Liver (tissue), 7 donors: ENCODE measurements at regions not wholly inside any gene's neighbourhood (a gene's known extent, or its start where the extent isn't known, plus 50 kb on each side); places are given as distances from the start of the nearest gene placed in this dataset.

Experiments
- DNase-seq: peaks from one replicate; pipeline ENCODE4 v3.0.0-alpha.2; 2017; ENCODE audit warnings: low spot score
- H3K27ac ChIP-seq, 2 donors: one replicate each; pipeline ENCODE4 v1.7.0; 2013; ENCODE audit warnings: inconsistent platforms in 2 of 2, low read length in 2 of 2, control low read depth in 1 of 2, low read depth in 1 of 2, mild to moderate bottlenecking in 1 of 2
- H3K27me3 ChIP-seq, 4 donors: one replicate each; pipeline versions ENCODE4 v1.6.1 to v1.7.0; 2013; ENCODE audit warnings: low read length in 3 of 4, inconsistent platforms in 1 of 4, mild to moderate bottlenecking in 1 of 4, moderate library complexity in 1 of 4; ENCODE audit not compliant: control insufficient read depth in 4 of 4, insufficient read depth in 4 of 4
- H3K36me3 ChIP-seq, 4 donors: one replicate each; pipeline versions ENCODE4 v1.6.1 to v1.7.0; 2013; ENCODE audit warnings: low read length in 3 of 4, mild to moderate bottlenecking in 3 of 4, low read depth in 1 of 4, moderate library complexity in 1 of 4; ENCODE audit not compliant: control insufficient read depth in 4 of 4, insufficient read depth in 3 of 4
- H3K4me1 ChIP-seq, 4 donors: one replicate each; pipeline versions ENCODE4 v1.6.1 to v1.7.0; 2013; ENCODE audit warnings: low read length in 3 of 4, mild to moderate bottlenecking in 3 of 4, moderate library complexity in 1 of 4; ENCODE audit not compliant: control insufficient read depth in 4 of 4, insufficient read depth in 4 of 4
- H3K4me3 ChIP-seq, 3 donors: one replicate each; pipeline versions ENCODE4 v1.6.1 to v1.7.0; 2013; ENCODE audit warnings: low read length in 3 of 3, control low read depth in 1 of 3, low read depth in 1 of 3, mild to moderate bottlenecking in 1 of 3
- H3K9ac ChIP-seq, 2 donors: one replicate each; pipeline ENCODE4 v1.7.0; 2013; ENCODE audit warnings: low read length in 2 of 2, mild to moderate bottlenecking in 2 of 2, moderate library complexity in 2 of 2, control low read depth in 1 of 2, low read depth in 1 of 2
- H3K9me3 ChIP-seq, 4 donors: one replicate each; pipeline versions ENCODE4 v1.6.1 to v1.7.0; 2013; ENCODE audit warnings: low read length in 3 of 4; ENCODE audit not compliant: control insufficient read depth in 4 of 4
- ATF3 ChIP-seq: IDR thresholded peaks from 2 replicates; pipeline ENCODE4 v1.6.1; 2016; ENCODE audit warnings: antibody characterized with exemption
- EGR1 ChIP-seq, 2 donors: IDR thresholded peaks; 2 replicates each; pipeline ENCODE4 v1.6.1; 2016 to 2018; ENCODE audit warnings: antibody characterized with exemption in 2 of 2, low read depth in 2 of 2
- FOXA1 ChIP-seq: IDR thresholded peaks from 2 replicates; pipeline ENCODE4 v1.6.1; 2016; ENCODE audit warnings: antibody characterized with exemption
- FOXA2 ChIP-seq: IDR thresholded peaks from 2 replicates; pipeline ENCODE4 v1.6.1; 2016; ENCODE audit warnings: antibody characterized with exemption
- GABPA ChIP-seq, 2 donors: IDR thresholded peaks in 1 of 2; conservative IDR thresholded peaks in 1 of 2; 2 replicates each; pipeline ENCODE4 v1.6.1; 2016; ENCODE audit warnings: antibody characterized with exemption in 2 of 2, mild to moderate bottlenecking in 1 of 2, moderate library complexity in 1 of 2
- HNF4A ChIP-seq, 2 donors: conservative IDR thresholded peaks; 2 replicates each; pipeline ENCODE4 v1.6.1; 2016; ENCODE audit warnings: antibody characterized with exemption in 2 of 2, mild to moderate bottlenecking in 2 of 2
- HNF4G ChIP-seq: IDR thresholded peaks from 2 replicates; pipeline ENCODE4 v1.6.1; 2016; ENCODE audit warnings: antibody characterized with exemption
- JUND ChIP-seq, 2 donors: IDR thresholded peaks; 2 replicates each; pipeline ENCODE4 v1.6.1; 2016; ENCODE audit warnings: antibody characterized with exemption in 2 of 2
- MAX ChIP-seq: IDR thresholded peaks from 2 replicates; pipeline ENCODE4 v1.6.1; 2016; ENCODE audit warnings: antibody characterized with exemption
- NR2F2 ChIP-seq: IDR thresholded peaks from 2 replicates; pipeline ENCODE4 v1.6.1; 2016; ENCODE audit warnings: antibody characterized with exemption
- RAD21 ChIP-seq, 2 donors: IDR thresholded peaks; 2 replicates each; pipeline ENCODE4 v1.6.1; 2016; ENCODE audit warnings: antibody characterized with exemption in 2 of 2, mild to moderate bottlenecking in 2 of 2
- REST ChIP-seq: IDR thresholded peaks from 2 replicates; pipeline ENCODE4 v1.6.1; 2016; ENCODE audit warnings: antibody characterized with exemption, mild to moderate bottlenecking
- RXRA ChIP-seq, 2 donors: IDR thresholded peaks; 2 replicates each; pipeline ENCODE4 v1.6.1; 2017 to 2018; ENCODE audit warnings: antibody characterized with exemption in 2 of 2, mild to moderate bottlenecking in 1 of 2
- SP1 ChIP-seq: IDR thresholded peaks from 2 replicates; pipeline ENCODE4 v1.6.1; 2018; ENCODE audit warnings: antibody characterized with exemption, mild to moderate bottlenecking
- TAF1 ChIP-seq: conservative IDR thresholded peaks from 2 replicates; pipeline ENCODE4 v1.6.1; 2016; ENCODE audit warnings: antibody characterized with exemption, mild to moderate bottlenecking
- ZBTB33 ChIP-seq: IDR thresholded peaks from 2 replicates; pipeline ENCODE4 v1.6.1; 2016; ENCODE audit warnings: antibody characterized with exemption
- WGBS: extraction: QIAGEN DNeasy Blood & Tissue Kit; methylation state at CpG from one replicate; pipeline ENCODE4 v1.1.7; 2013; 5-methylcytosine and 5-hydroxymethylcytosine counted together
- donor health status: healthy.
- donor health status: healthy.
- donor health status: healthy.
- donor health status: healthy.

GRCh38 chr13:104967376-104967775, 1568.1 kb downstream of the EFNB2 start:
- no peaks in the 10 kb centered on the region for H3K9me3 ChIP-seq
- H3K36me3 ChIP-seq, result no peaks in the 10 kb centered on the region
- H3K4me3 ChIP-seq, result no peak overlapping the region
- TF ChIP-seq EGR1 (IDR thresholded peaks at IDR 0.05; ENCODE audit: low read depth in 2 of 2) (no peak), SP1 (no peak), TAF1 (no peak)
- H3K4me1 ChIP-seq, result no peaks in the 10 kb centered on the region
- WGBS, result 47% methylated on average over 3 of the region's 3 CpGs
- no peak overlapping the region for H3K9ac ChIP-seq
- no peak for DNase-seq
- H3K27me3 ChIP-seq, result peaks cover 0 to 3% (median 0%) of the 10 kb centered on the region in 4 donors
- no peak overlapping the region for H3K27ac ChIP-seq

- TF ChIP-seq REST, result no peak
- no peak for TF ChIP-seq GABPA (IDR thresholded peaks at IDR 0.05 in 1 of 2, conservative IDR thresholded peaks at IDR 0.05 in 1 of 2)
- no peak for TF ChIP-seq MAX
- TF ChIP-seq RXRA (IDR thresholded peaks at IDR 0.05), result no peak
- TF ChIP-seq RAD21 (IDR thresholded peaks at IDR 0.05), result no peak
- no peak for TF ChIP-seq TAF1
- no peak for TF ChIP-seq ATF3
- no peak for TF ChIP-seq HNF4A (conservative IDR thresholded peaks at IDR 0.05)
- no peak for TF ChIP-seq SP1
- H3K4me3 ChIP-seq, result no peak overlapping the region
- DNase-seq, result no peak
- WGBS, result 71% methylated on average over 3 of the region's 3 CpGs
- no peak overlapping the region for H3K9ac ChIP-seq
- no peaks in the 10 kb centered on the region for H3K27me3 ChIP-seq
- H3K36me3 ChIP-seq, result no peaks in the 10 kb centered on the region
- H3K4me1 ChIP-seq, result no peaks in the 10 kb centered on the region
- H3K9me3 ChIP-seq, result no peaks in the 10 kb centered on the region
- no peak overlapping the region for H3K27ac ChIP-seq
Observed at GRCh38 chr13:104962411-104962810, 1573.1 kb downstream of the EFNB2 start.

GRCh38 chr13:104961246-104961645, 1574.2 kb downstream of the EFNB2 start:
- no peak overlapping the region for H3K9ac ChIP-seq
- H3K4me3 ChIP-seq, result no peak overlapping the region
- H3K9me3 ChIP-seq, result no peaks in the 10 kb centered on the region
- no peaks in the 10 kb centered on the region for H3K36me3 ChIP-seq
- no peak overlapping the region for H3K27ac ChIP-seq
- no peaks in the 10 kb centered on the region for H3K27me3 ChIP-seq
- WGBS, result 90% methylated on average over 6 of the region's 6 CpGs
- no peak for DNase-seq
- no peaks in the 10 kb centered on the region for H3K4me1 ChIP-seq
- TF ChIP-seq FOXA2 (no peak), MAX (no peak), NR2F2 (no peak), TAF1 (no peak), JUND (IDR thresholded peaks at IDR 0.05) (no peak), ATF3 (no peak), HNF4G (no peak), REST (no peak), HNF4A (conservative IDR thresholded peaks at IDR 0.05) (no peak), ZBTB33 (no peak), RAD21 (IDR thresholded peaks at IDR 0.05) (no peak), SP1 (no peak), FOXA1 (no peak), GABPA (IDR thresholded peaks at IDR 0.05 in 1 of 2, conservative IDR thresholded peaks at IDR 0.05 in 1 of 2) (no peak)
